ENCODE measurements at regions not wholly inside any gene's neighbourhood (a gene's known extent, or its start where the extent isn't known, plus 50 kb on each side); places are given as distances from the start of the nearest gene placed in this dataset.

DNA sequence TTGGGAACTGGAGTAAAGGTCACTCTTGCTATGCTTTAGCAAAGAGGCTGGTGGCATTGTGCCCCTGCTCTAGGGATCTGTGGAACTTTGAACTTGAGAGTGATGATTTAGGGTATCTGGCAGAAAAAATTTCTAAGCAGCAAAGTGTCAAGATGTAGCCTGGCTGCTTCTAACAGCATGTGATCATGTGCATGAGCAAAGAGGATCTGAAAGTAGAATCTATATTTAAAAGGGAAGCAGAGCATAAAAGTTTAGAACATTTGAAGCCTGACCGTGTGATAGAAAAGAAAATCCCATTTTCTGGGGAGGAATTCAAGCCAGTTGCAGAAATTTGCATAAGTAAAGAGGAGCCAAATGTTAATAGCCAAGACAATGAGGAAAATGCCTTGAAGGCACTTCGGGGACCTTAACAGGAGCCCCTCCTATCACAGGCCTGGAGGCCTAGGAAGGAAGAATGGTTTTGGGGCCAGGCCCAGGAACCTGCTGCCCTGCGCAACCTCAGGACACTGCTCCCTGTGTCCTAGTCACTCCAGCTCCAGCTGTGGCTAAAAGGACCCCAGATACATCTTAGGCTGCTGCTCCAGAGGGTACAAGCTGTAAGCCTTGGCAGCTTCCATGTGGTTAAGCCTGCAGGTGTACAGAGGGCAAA lies 212.2 kb upstream of the LINGO1 start (continued):
- TF ChIP-seq TBP (IDR thresholded peaks at IDR 0.05; ENCODE audit: low read depth, low read length) (no peak), KDM1A (IDR thresholded peaks at IDR 0.05; ENCODE audit: borderline replicate concordance, low read length) (no peak)

Measured in H1 (cell line).